Tibial nerve (tissue), 4 donors: ENCODE measurements at regions not wholly inside any gene's neighbourhood (a gene's known extent, or its start where the extent isn't known, plus 50 kb on each side); places are given as distances from the start of the nearest gene placed in this dataset.
A peak's percentile ranks its signal among the peaks of the same experiment; 100 is the strongest.
"Not testable (repeated sequence)": the region's sequence is repeated elsewhere in the genome, so short reads cannot be mapped to it uniquely, and the experiment has no call there.

Source experiments
- DNase-seq, 2 donors: peaks; one replicate each; pipeline ENCODE4 v3.0.0-alpha.2; 2019; ENCODE audit warnings: low spot score in 2 of 2
- H3K27ac ChIP-seq, 4 donors: fragments of 200-600 bp; sonication (generic) in 3 of 4; one replicate each; pipeline ENCODE4 v1.5.1; 2017 to 2019; ENCODE audit warnings: mild to moderate bottlenecking in 1 of 4
- H3K27me3 ChIP-seq, 2 donors: fragments of 200-600 bp; sonication (generic) in 1 of 2; one replicate each; pipeline versions ENCODE4 v1.5.1 to v1.6.0; 2017 to 2019
- H3K36me3 ChIP-seq, 3 donors: fragments of 200-600 bp; sonication (generic); one replicate each; pipeline ENCODE4 v1.5.1; 2018 to 2019
- H3K4me1 ChIP-seq, 4 donors: fragments of 200-600 bp; sonication (generic) in 3 of 4; one replicate each; pipeline ENCODE4 v1.5.1; 2017 to 2019
- H3K4me3 ChIP-seq, 4 donors: fragments of 200-600 bp; sonication (generic) in 3 of 4; one replicate each; pipeline ENCODE4 v1.5.1; 2017 to 2019; ENCODE audit warnings: mild to moderate bottlenecking in 1 of 4, moderate library complexity in 1 of 4
- H3K9me3 ChIP-seq, 4 donors: fragments of 200-600 bp; sonication (generic) in 3 of 4; one replicate each; pipeline ENCODE4 v1.5.1; 2017 to 2019
- EP300 ChIP-seq, 2 donors: sonication (generic); formaldehyde crosslinking; IDR thresholded peaks; one replicate each; pipeline ENCODE4 v1.6.1; 2017; ENCODE audit warnings: antibody characterized with exemption in 2 of 2, mild to moderate bottlenecking in 1 of 2
- POLR2A ChIP-seq, 2 donors: fragments of 450-650 bp; IDR thresholded peaks; one replicate each; pipeline ENCODE4 v1.6.1; 2017; ENCODE audit warnings: antibody characterized with exemption in 2 of 2, mild to moderate bottlenecking in 2 of 2, moderate library complexity in 2 of 2
- WGBS, 2 donors: methylation state at CpG; one replicate each; pipeline ENCODE4 v1.1.5; 2018; 5-methylcytosine and 5-hydroxymethylcytosine counted together
- TF ChIP-seq, protein P1 (sequence below), 5 experiments: fragments of 200-600 bp in 3 of 5; fragments of 450-650 bp in 2 of 5; sonication (generic) in 3 of 5; IDR thresholded peaks; one replicate each; pipeline ENCODE4 v1.5.1; 2016 to 2019; ENCODE audit warnings: antibody characterized with exemption in 5 of 5, mild to moderate bottlenecking in 3 of 5, moderate library complexity in 2 of 5

- DNase-seq = no peak
- H3K4me1 ChIP-seq = no peaks in the 10 kb centered on the region
- H3K27ac ChIP-seq = no peak overlapping the region
- H3K27me3 ChIP-seq = no peaks in the 10 kb centered on the region
- H3K9me3 ChIP-seq = no peaks in the 10 kb centered on the region
- H3K36me3 ChIP-seq = no peaks in the 10 kb centered on the region
- WGBS, 2 donors = 67 to 69% methylated on average over 4 of the region's 4 CpGs
- no peak overlapping the region for H3K4me3 ChIP-seq
- TF ChIP-seq EP300 (IDR thresholded peaks at IDR 0.05) (no peak), POLR2A (IDR thresholded peaks at IDR 0.05) (no peak)
- TF ChIP-seq, protein P1, sequence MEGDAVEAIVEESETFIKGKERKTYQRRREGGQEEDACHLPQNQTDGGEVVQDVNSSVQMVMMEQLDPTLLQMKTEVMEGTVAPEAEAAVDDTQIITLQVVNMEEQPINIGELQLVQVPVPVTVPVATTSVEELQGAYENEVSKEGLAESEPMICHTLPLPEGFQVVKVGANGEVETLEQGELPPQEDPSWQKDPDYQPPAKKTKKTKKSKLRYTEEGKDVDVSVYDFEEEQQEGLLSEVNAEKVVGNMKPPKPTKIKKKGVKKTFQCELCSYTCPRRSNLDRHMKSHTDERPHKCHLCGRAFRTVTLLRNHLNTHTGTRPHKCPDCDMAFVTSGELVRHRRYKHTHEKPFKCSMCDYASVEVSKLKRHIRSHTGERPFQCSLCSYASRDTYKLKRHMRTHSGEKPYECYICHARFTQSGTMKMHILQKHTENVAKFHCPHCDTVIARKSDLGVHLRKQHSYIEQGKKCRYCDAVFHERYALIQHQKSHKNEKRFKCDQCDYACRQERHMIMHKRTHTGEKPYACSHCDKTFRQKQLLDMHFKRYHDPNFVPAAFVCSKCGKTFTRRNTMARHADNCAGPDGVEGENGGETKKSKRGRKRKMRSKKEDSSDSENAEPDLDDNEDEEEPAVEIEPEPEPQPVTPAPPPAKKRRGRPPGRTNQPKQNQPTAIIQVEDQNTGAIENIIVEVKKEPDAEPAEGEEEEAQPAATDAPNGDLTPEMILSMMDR (IDR thresholded peaks at IDR 0.05) = no peak
Measured at GRCh38 chr1:213448776-213449175, 397.7 kb downstream of the RPS6KC1 start.

GRCh38 chr1:213452501-213452900 is 401.5 kb downstream of the RPS6KC1 start:
- Histone ChIP-seq H3K4me1 (peaks cover 0 to 9% (median 0%) of the 10 kb centered on the region in 4 donors), H3K4me3 (no peak overlapping the region), H3K27ac (no peak overlapping the region), H3K36me3 (no peaks in the 10 kb centered on the region), H3K27me3 (no peaks in the 10 kb centered on the region), H3K9me3 (no peaks in the 10 kb centered on the region)
- WGBS, 2 donors = 65 to 71% methylated on average over 4 of the region's 4 CpGs
- no peak for DNase-seq
- TF ChIP-seq POLR2A (IDR thresholded peaks at IDR 0.05) (no peak), EP300 (IDR thresholded peaks at IDR 0.05) (no peak)

- peak overlapping the region in 1 of 4 donors; percentile 38 for H3K27ac ChIP-seq
- TF ChIP-seq POLR2A (IDR thresholded peaks at IDR 0.05) (no peak), EP300 (IDR thresholded peaks at IDR 0.05) (no peak)
- TF ChIP-seq, protein P1 (IDR thresholded peaks at IDR 0.05) = no peak
- no peaks in the 10 kb centered on the region for H3K27me3 ChIP-seq
- H3K9me3 ChIP-seq = peaks cover 0 to 6% (median 0%) of the 10 kb centered on the region in 4 donors
- peaks cover 0 to 10% (median 0%) of the 10 kb centered on the region in 4 donors for H3K4me1 ChIP-seq
- no peak overlapping the region for H3K4me3 ChIP-seq
- DNase-seq = peak in 1 of 2 donors; percentile 17
- 63 to 67% methylated on average over 4 of the region's 4 CpGs for WGBS, 2 donors
- no peaks in the 10 kb centered on the region for H3K36me3 ChIP-seq
Measured at GRCh38 chr1:213457186-213457585, 406.1 kb downstream of the RPS6KC1 start.

DNA sequence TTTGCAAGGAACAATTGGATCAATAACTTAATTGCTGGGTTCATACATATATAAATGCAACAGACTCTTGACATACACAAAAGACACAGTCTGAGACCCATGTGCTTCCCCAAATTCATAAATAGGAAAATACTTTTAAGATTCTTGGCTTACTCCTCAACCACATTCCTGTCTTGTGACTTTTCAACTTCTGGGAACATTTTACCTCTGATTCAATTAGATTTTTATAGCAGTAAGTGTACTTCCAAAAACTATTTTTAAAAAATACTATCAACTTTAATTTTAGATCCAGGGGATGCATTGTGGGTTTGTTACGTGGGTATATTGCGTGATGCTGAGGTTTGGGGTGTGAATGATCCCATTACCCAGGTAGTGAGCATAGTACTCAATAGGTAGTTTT is 406.7 kb downstream of the RPS6KC1 start:
- H3K27me3 ChIP-seq = no peaks in the 10 kb centered on the region
- WGBS, 2 donors = 65 to 69% methylated on average over 2 of the region's 2 CpGs
- no peak for TF ChIP-seq EP300 (IDR thresholded peaks at IDR 0.05)
- TF ChIP-seq POLR2A (IDR thresholded peaks at IDR 0.05) = no peak
- TF ChIP-seq, protein P1 (IDR thresholded peaks at IDR 0.05) = no peak
- H3K4me3 ChIP-seq = no peak overlapping the region
- H3K4me1 ChIP-seq = peaks cover 0 to 10% (median 0%) of the 10 kb centered on the region in 4 donors
- peak overlapping the region in 2 of 4 donors; percentile 38 to 43 for H3K27ac ChIP-seq
- H3K9me3 ChIP-seq = peaks cover 0 to 6% (median 0%) of the 10 kb centered on the region in 4 donors
- no peak for DNase-seq
- H3K36me3 ChIP-seq = no peaks in the 10 kb centered on the region

DNA sequence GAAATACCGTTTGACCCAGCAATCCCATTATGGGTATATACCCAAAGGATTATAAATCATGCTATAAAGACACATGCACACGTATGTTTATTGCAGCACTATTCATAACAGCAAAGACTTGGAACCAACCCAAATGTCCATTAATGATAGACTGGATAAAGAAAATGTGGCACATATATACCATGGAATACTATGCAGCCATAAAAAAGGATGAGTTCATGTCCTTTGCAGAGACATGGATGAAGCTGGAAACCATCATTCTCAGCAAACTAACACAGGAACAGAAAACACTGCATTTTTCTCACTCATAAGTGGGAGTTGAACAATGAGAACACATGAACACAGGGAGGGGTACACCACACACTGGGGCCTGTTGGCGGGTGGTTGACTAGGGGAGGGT is 411.3 kb downstream of the RPS6KC1 start:
- WGBS, 2 donors = 85 to 92% methylated on average over 3 of the region's 3 CpGs

GRCh38 chr1:213464786-213465460 is 413.9 kb downstream of the RPS6KC1 start:
- Histone ChIP-seq H3K36me3 (no peaks in the 10 kb centered on the region), H3K27ac (no peak overlapping the region), H3K4me1 (no peaks in the 10 kb centered on the region), H3K27me3 (no peaks in the 10 kb centered on the region), H3K4me3 (no peak overlapping the region), H3K9me3 (peaks cover 0 to under 1% (median 0%) of the 10 kb centered on the region in 4 donors)
- no peak for DNase-seq
- WGBS, 2 donors = 92 to 93% methylated on average over 2 of the region's 2 CpGs
- TF ChIP-seq, protein P1 (IDR thresholded peaks at IDR 0.05) = no peak

More for the DNA sequence above, 411.3 kb downstream of the RPS6KC1 start:
- not testable (repeated sequence) for H3K27me3 ChIP-seq, H3K4me1 ChIP-seq, H3K9me3 ChIP-seq, H3K36me3 ChIP-seq, H3K4me3 ChIP-seq, DNase-seq, H3K27ac ChIP-seq
